A549 (cell line): ENCODE measurements at regions not wholly inside any gene's neighbourhood (a gene's known extent, or its start where the extent isn't known, plus 50 kb on each side); places are given as distances from the start of the nearest gene placed in this dataset.

Experiments
- ATAC-seq, 2 experiments: fragments of 200-7000 bp in 1 of 2; fragments of >200 bp in 1 of 2; cut with Nextera tagmentation in 1 of 2; cut with Tn5 transposase in 1 of 2; 3 replicates each; pipeline versions ENCODE4 v1.8.0 to v1.9.1; 2018 to 2020; ENCODE audit warnings: mild to moderate bottlenecking in 1 of 2, moderate library complexity in 1 of 2
- CTCF ChIA-PET: fragments of 300-600 bp; sonication (Branson Sonifier 250); formaldehyde crosslinking; extraction: SDS; loops from one replicate; lab custom pipeline; 2021; ENCODE audit warnings: antibody characterized with exemption, inconsistent platforms; lab: Yijun Ruan, JAX
- POLR2A ChIA-PET: fragments of 350-600 bp; formaldehyde crosslinking; extraction: SDS; loops from one replicate; lab custom pipeline; 2021; ENCODE audit warnings: antibody characterized with exemption, inconsistent platforms; lab: Yijun Ruan, JAX
- DNase-seq, 2 experiments: peaks; one replicate each; pipeline versions ENCODE4 v3.0.0 to v3.0.0-alpha.2; 2011 to 2016; ENCODE audit warnings: low read depth in 1 of 2, low spot score in 1 of 2
- FAIRE-seq: peaks from 2 replicates; lab custom pipeline; 2011; peaks lifted over from hg19 to GRCh38; lab: Jason Lieb, UNC
- H3K27ac ChIP-seq, 2 experiments: fragments of >200 bp; sonication (Bioruptor Twin); formaldehyde crosslinking; 3 replicates each; pipeline ENCODE4 v1.5.1; 2016 to 2017
- H3K4me1 ChIP-seq: fragments of >200 bp; sonication (Bioruptor Twin); formaldehyde crosslinking; 3 replicates; pipeline ENCODE4 v1.6.1; 2016
- H3K4me2 ChIP-seq: fragments of >200 bp; sonication (Bioruptor Twin); formaldehyde crosslinking; 3 replicates; pipeline ENCODE4 v1.6.1; 2016
- H3K4me3 ChIP-seq: fragments of >200 bp; sonication (Bioruptor Twin); formaldehyde crosslinking; 3 replicates; pipeline ENCODE4 v1.5.1; 2016
- H3K9me3 ChIP-seq: fragments of >200 bp; sonication (Bioruptor Twin); formaldehyde crosslinking; 3 replicates; pipeline ENCODE4 v1.6.1; 2016
- BCL3 ChIP-seq: fragments of >200 bp; sonication (Bioruptor Twin); formaldehyde crosslinking; IDR thresholded peaks from 3 replicates; pipeline ENCODE4 v1.6.1; 2016
- BHLHE40 ChIP-seq: IDR thresholded peaks from 2 replicates; pipeline ENCODE4 v1.6.1; 2012; ENCODE audit warnings: low read depth, low read length, inconsistent platforms
- CBX2 ChIP-seq: fragments of 200-600 bp; sonication (generic); IDR thresholded peaks from 2 replicates; pipeline ENCODE4 v1.6.1; 2016; ENCODE audit warnings: low read depth, mild to moderate bottlenecking, borderline replicate concordance
- CBX8 ChIP-seq: fragments of 200-600 bp; sonication (generic); IDR thresholded peaks from 2 replicates; pipeline ENCODE4 v1.6.1; 2016
- CHD2 ChIP-seq: fragments of 150-350 bp; IDR thresholded peaks from 2 replicates; pipeline ENCODE4 v1.6.1; 2014; ENCODE audit warnings: low read length; ENCODE audit not compliant: partially characterized antibody
- CTCF ChIP-seq: fragments of >200 bp; sonication (Bioruptor Twin); formaldehyde crosslinking; IDR thresholded peaks from 3 replicates; pipeline ENCODE4 v1.5.1; 2016
- EP300 ChIP-seq, 2 experiments: fragments of >200 bp; sonication (Bioruptor Twin); formaldehyde crosslinking; IDR thresholded peaks; 2 replicates in 1 of 2; 3 replicates in 1 of 2; pipeline ENCODE4 v1.6.1; 2016 to 2017
- ESRRA ChIP-seq: fragments of 150-350 bp; IDR thresholded peaks from 2 replicates; pipeline ENCODE4 v1.6.1; 2014; ENCODE audit warnings: mild to moderate bottlenecking, low read length, borderline replicate concordance
- FOSL2 ChIP-seq, 2 experiments: fragments of 450-650 bp in 1 of 2; fragments of >200 bp in 1 of 2; sonication (Bioruptor Twin) in 1 of 2; formaldehyde crosslinking; IDR thresholded peaks; 2 replicates each; pipeline versions ENCODE4 v1.5.0 to v1.6.1; 2016 to 2020; ENCODE audit warnings: mild to moderate bottlenecking in 1 of 2, moderate library complexity in 1 of 2
- FOXS1 ChIP-seq: fragments of 250-450 bp; sonication (Bioruptor Pico); IDR thresholded peaks from 2 replicates; pipeline ENCODE4 v1.5.0; 2020; ENCODE audit warnings: mild to moderate bottlenecking, moderate library complexity
- GATA3 ChIP-seq: IDR thresholded peaks from 2 replicates; pipeline ENCODE4 v1.6.1; 2012; ENCODE audit warnings: borderline replicate concordance
- HDAC2 ChIP-seq: fragments of 200-600 bp; sonication (generic); IDR thresholded peaks from 2 replicates; pipeline ENCODE4 v1.6.1; 2016
- HEYL ChIP-seq: fragments of 250-450 bp; sonication (Bioruptor Pico); IDR thresholded peaks from 2 replicates; pipeline ENCODE4 v1.8.0; 2021; ENCODE audit warnings: mild to moderate bottlenecking, moderate library complexity
- JUNB ChIP-seq: fragments of >200 bp; sonication (Bioruptor Twin); formaldehyde crosslinking; IDR thresholded peaks from 2 replicates; pipeline ENCODE4 v1.6.1; 2016
- KDM1A ChIP-seq: fragments of 200-600 bp; sonication (generic); IDR thresholded peaks from 2 replicates; pipeline ENCODE4 v1.6.1; 2016; ENCODE audit warnings: low read depth, mild to moderate bottlenecking
- MAX ChIP-seq: IDR thresholded peaks from 2 replicates; pipeline ENCODE4 v1.6.1; 2012
- MAZ ChIP-seq: fragments of 150-350 bp; IDR thresholded peaks from 2 replicates; pipeline ENCODE4 v1.6.1; 2014; ENCODE audit warnings: antibody characterized with exemption, low read depth, low read length, borderline replicate concordance
- MYC ChIP-seq: IDR thresholded peaks from 2 replicates; pipeline ENCODE4 v1.6.1; 2012; ENCODE audit warnings: mild to moderate bottlenecking, inconsistent platforms, low read length, improper control_type of control experiment, borderline replicate concordance
- NFE2L2 ChIP-seq: fragments of 150-350 bp; conservative IDR thresholded peaks from 2 replicates; pipeline ENCODE4 v1.6.1; 2014; ENCODE audit warnings: low read length
- POLR2A ChIP-seq: IDR thresholded peaks from 2 replicates; pipeline ENCODE4 v1.6.1; 2012; ENCODE audit warnings: mild to moderate bottlenecking, low read length
- POLR2AphosphoS2 ChIP-seq: conservative IDR thresholded peaks from 2 replicates; pipeline ENCODE4 v1.6.1; 2012; ENCODE audit warnings: low read length, improper control_type of control experiment, inconsistent platforms
- RARB ChIP-seq: fragments of 250-450 bp; sonication (Bioruptor Pico); IDR thresholded peaks from 2 replicates; pipeline ENCODE4 v1.8.0; 2021; ENCODE audit warnings: mild to moderate bottlenecking, moderate library complexity
- RFX5 ChIP-seq: fragments of 450-650 bp; IDR thresholded peaks from 2 replicates; pipeline ENCODE4 v1.7.1; 2014; ENCODE audit warnings: antibody characterized with exemption, mild to moderate bottlenecking, moderate library complexity
- RNF2 ChIP-seq: fragments of 200-600 bp; sonication (generic); IDR thresholded peaks from 2 replicates; pipeline ENCODE4 v1.6.1; 2016; ENCODE audit warnings: low read depth, mild to moderate bottlenecking, antibody characterized with exemption, moderate library complexity, borderline replicate concordance
- SREBF2 ChIP-seq: fragments of 450-650 bp; IDR thresholded peaks from 2 replicates; pipeline ENCODE4 v1.6.1; 2014; ENCODE audit warnings: mild to moderate bottlenecking, moderate library complexity
- TFCP2L1 ChIP-seq: fragments of 250-450 bp; sonication (Bioruptor Pico); IDR thresholded peaks from 2 replicates; pipeline ENCODE4 v1.5.0; 2021; ENCODE audit warnings: mild to moderate bottlenecking
- TP53 ChIP-seq: fragments of 250-450 bp; sonication (Bioruptor Pico); IDR thresholded peaks from 2 replicates; pipeline ENCODE4 v1.5.0; 2021; ENCODE audit warnings: mild to moderate bottlenecking, moderate library complexity
- ZC3H11A ChIP-seq: fragments of 450-650 bp; IDR thresholded peaks from 2 replicates; pipeline ENCODE4 v1.6.1; 2014; ENCODE audit warnings: antibody characterized with exemption, mild to moderate bottlenecking
- ZSCAN20 ChIP-seq: fragments of 250-450 bp; sonication (Bioruptor Pico); IDR thresholded peaks from 2 replicates; pipeline ENCODE4 v1.8.0; 2022; ENCODE audit warnings: mild to moderate bottlenecking, moderate library complexity
- WGBS: methylation state at CpG from one replicate; pipeline ENCODE4 v1.1.6; 2017; ENCODE audit errors: missing lambda C conversion rate; 5-methylcytosine and 5-hydroxymethylcytosine counted together

GRCh38 chr10:129179972-129180678 is 286.9 kb upstream of the MGMT start (continued):
- TF ChIP-seq MYC = no peak
- TF ChIP-seq, all 56 proteins: peak for 0

- ATAC-seq = no peak
- ChIA-PET CTCF (no interaction called here), POLR2A (no interaction called here)
- Histone ChIP-seq H3K4me3 (no peak overlapping the region), H3K27ac (no peak overlapping the region), H3K4me1 (no peaks in the 10 kb centered on the region), H3K9me3 (no peaks in the 10 kb centered on the region), H3K4me2 (no peak overlapping the region)
- FAIRE-seq = no peak
- 2% methylated on average over 7 of the region's 7 CpGs for WGBS
- no peak for TF ChIP-seq FOSL2 (IDR thresholded peaks at IDR 0.05)
- no peak for TF ChIP-seq FOSL2 (CRISPR knock-in tag; IDR thresholded peaks at IDR 0.05)
- TF ChIP-seq ZSCAN20 = no peak
- TF ChIP-seq BCL3 = no peak
- no peak for TF ChIP-seq MYC
- no peak for TF ChIP-seq ZC3H11A
- TF ChIP-seq SREBF2 = no peak
- TF ChIP-seq RARB (CRISPR knock-in tag) = no peak
- no peak for TF ChIP-seq POLR2AphosphoS2
- no peak for TF ChIP-seq RFX5
- TF ChIP-seq CHD2 = no peak
- TF ChIP-seq HEYL = no peak
- no peak for TF ChIP-seq HDAC2
- TF ChIP-seq MAX = no peak
- no peak for TF ChIP-seq NFE2L2
- TF ChIP-seq FOXS1 (CRISPR knock-in tag) = no peak
- TF ChIP-seq CBX2 = no peak
- no peak for TF ChIP-seq MAZ
- no peak for TF ChIP-seq RNF2
- no peak for DNase-seq
These were observed 282.8 kb upstream of the MGMT start for GRCh38 chr10:129184196-129184595.

- DNase-seq = no peak
- no peak overlapping the region for H3K4me2 ChIP-seq
- no peak for FAIRE-seq
- CTCF ChIA-PET = no interaction called here
- H3K27ac ChIP-seq = no peak overlapping the region
- TF ChIP-seq POLR2A (no peak), FOSL2 (IDR thresholded peaks at IDR 0.05) (no peak), FOSL2 (CRISPR knock-in tag; IDR thresholded peaks at IDR 0.05) (no peak), SREBF2 (no peak), GATA3 (no peak), TFCP2L1 (no peak), TP53 (no peak), NFE2L2 (no peak), MAX (no peak), EP300 (IDR thresholded peaks at IDR 0.05) (no peak), RNF2 (no peak), ESRRA (no peak), CBX8 (no peak), BCL3 (no peak), CTCF (no peak), KDM1A (no peak), JUNB (no peak), POLR2AphosphoS2 (no peak), BHLHE40 (no peak)
- no peaks in the 10 kb centered on the region for H3K9me3 ChIP-seq
- no peaks in the 10 kb centered on the region for H3K4me1 ChIP-seq
- POLR2A ChIA-PET = no interaction called here
- H3K4me3 ChIP-seq = no peak overlapping the region
- ATAC-seq = no peak
- WGBS = 3% methylated on average over 2 of the region's 2 CpGs
These were observed 279.7 kb upstream of the MGMT start for GRCh38 chr10:129187331-129187730.
